ENCODE measurements at regions not wholly inside any gene's neighbourhood (a gene's known extent, or its start where the extent isn't known, plus 50 kb on each side); places are given as distances from the start of the nearest gene placed in this dataset.

- H3K9me3 ChIP-seq (replicated peaks; ENCODE audit: insufficient read depth, low read length), result no peaks in the 10 kb centered on the region
- H3K4me3 ChIP-seq (ENCODE audit: low read length), result peak overlapping the region; percentile 42; the same call in 1 of the 2 replicates
- H3K4me1 ChIP-seq (ENCODE audit: low read length), result peaks cover 33% of the 10 kb centered on the region
- peaks cover 27% of the 10 kb centered on the region for H3F3A ChIP-seq (ENCODE audit: insufficient read depth, low read length)
- H3K27me3 ChIP-seq (replicated peaks; ENCODE audit: insufficient read depth, low read length), result no peaks in the 10 kb centered on the region
- H3K27ac ChIP-seq (ENCODE audit: low read length), result peak overlapping the region; percentile 89
- TF ChIP-seq EZH2 (optimal IDR thresholded peaks at IDR 0.05; ENCODE audit: low read depth, low read length), result no peak
- TF ChIP-seq EZH2phosphoT487 (IDR thresholded peaks at IDR 0.05; ENCODE audit: low read length), result no peak
- TF ChIP-seq CTCF (IDR thresholded peaks at IDR 0.05; ENCODE audit: low read length), result no peak
- no peaks in the 10 kb centered on the region for H4K20me1 ChIP-seq (ENCODE audit: insufficient read depth, low read length)
- DNase-seq, result peak; percentile 98
- H3K9me2 ChIP-seq (replicated peaks; ENCODE audit: insufficient read depth, low read length), result no peaks in the 10 kb centered on the region
- no peaks in the 10 kb centered on the region for H3K79me2 ChIP-seq (ENCODE audit: low read length)
- peak overlapping the region; percentile 58 for H2AFZ ChIP-seq (ENCODE audit: low read length)
- H3K9ac ChIP-seq (ENCODE audit: low read length), result peak overlapping the region; percentile 58
- H3K36me3 ChIP-seq (replicated peaks; ENCODE audit: insufficient read depth, low read length), result no peaks in the 10 kb centered on the region
- H3K4me2 ChIP-seq (ENCODE audit: low read depth, low read length), result peak overlapping the region; percentile 97
Observed at GRCh38 chr7:47670729-47671128, 88.8 kb upstream of the TNS3 start.

GRCh38 chr7:47669901-47670384 is 88.0 kb upstream of the TNS3 start:
- Histone ChIP-seq H2AFZ (ENCODE audit: low read length) (no peak overlapping the region), H3K9ac (ENCODE audit: low read length) (peak overlapping the region; percentile 58), H3K36me3 (replicated peaks; ENCODE audit: insufficient read depth, low read length) (no peaks in the 10 kb centered on the region), H3K79me2 (ENCODE audit: low read length) (no peaks in the 10 kb centered on the region), H3F3A (ENCODE audit: insufficient read depth, low read length) (peaks cover 27% of the 10 kb centered on the region), H3K9me2 (replicated peaks; ENCODE audit: insufficient read depth, low read length) (no peaks in the 10 kb centered on the region), H3K4me1 (ENCODE audit: low read length) (peaks cover 33% of the 10 kb centered on the region), H3K27me3 (replicated peaks; ENCODE audit: insufficient read depth, low read length) (no peaks in the 10 kb centered on the region), H3K4me2 (ENCODE audit: low read depth, low read length) (peak overlapping the region; percentile 82), H3K27ac (ENCODE audit: low read length) (peak overlapping the region; percentile 89), H3K9me3 (replicated peaks; ENCODE audit: insufficient read depth, low read length) (no peaks in the 10 kb centered on the region), H3K4me3 (ENCODE audit: low read length) (peak overlapping the region; percentile 1; the same call in 1 of the 2 replicates), H4K20me1 (ENCODE audit: insufficient read depth, low read length) (no peaks in the 10 kb centered on the region)
- no peak for DNase-seq
- TF ChIP-seq EZH2 (optimal IDR thresholded peaks at IDR 0.05; ENCODE audit: low read depth, low read length), result no peak
- no peak for TF ChIP-seq EZH2phosphoT487 (IDR thresholded peaks at IDR 0.05; ENCODE audit: low read length)
- TF ChIP-seq CTCF (IDR thresholded peaks at IDR 0.05; ENCODE audit: low read length), result no peak

- peak overlapping the region; percentile 82 for H3K4me2 ChIP-seq (ENCODE audit: low read depth, low read length)
- peak overlapping the region; percentile 58 for H3K9ac ChIP-seq (ENCODE audit: low read length)
- no peak overlapping the region for H3K4me3 ChIP-seq (ENCODE audit: low read length)
- H3K79me2 ChIP-seq (ENCODE audit: low read length), result no peaks in the 10 kb centered on the region
- no peaks in the 10 kb centered on the region for H3K9me2 ChIP-seq (replicated peaks; ENCODE audit: insufficient read depth, low read length)
- peak overlapping the region; percentile 13; the same call in 1 of the 2 replicates for H2AFZ ChIP-seq (ENCODE audit: low read length)
- DNase-seq, result peak; percentile 99
- H4K20me1 ChIP-seq (ENCODE audit: insufficient read depth, low read length), result no peaks in the 10 kb centered on the region
- peaks cover 27% of the 10 kb centered on the region for H3F3A ChIP-seq (ENCODE audit: insufficient read depth, low read length)
- H3K27me3 ChIP-seq (replicated peaks; ENCODE audit: insufficient read depth, low read length), result no peaks in the 10 kb centered on the region
- no peaks in the 10 kb centered on the region for H3K9me3 ChIP-seq (replicated peaks; ENCODE audit: insufficient read depth, low read length)
- peak overlapping the region; percentile 89 for H3K27ac ChIP-seq (ENCODE audit: low read length)
- peaks cover 33% of the 10 kb centered on the region for H3K4me1 ChIP-seq (ENCODE audit: low read length)
- TF ChIP-seq EZH2 (optimal IDR thresholded peaks at IDR 0.05; ENCODE audit: low read depth, low read length), result no peak
- peak; percentile 21 for TF ChIP-seq CTCF (IDR thresholded peaks at IDR 0.05; ENCODE audit: low read length)
- no peak for TF ChIP-seq EZH2phosphoT487 (IDR thresholded peaks at IDR 0.05; ENCODE audit: low read length)
- H3K36me3 ChIP-seq (replicated peaks; ENCODE audit: insufficient read depth, low read length), result no peaks in the 10 kb centered on the region
Observed at GRCh38 chr7:47669178-47669891, 87.4 kb upstream of the TNS3 start.

All from MM.1S (cell line).